Neural crest cell (in vitro differentiated cells): ENCODE measurements at regions not wholly inside any gene's neighbourhood (a gene's known extent, or its start where the extent isn't known, plus 50 kb on each side); places are given as distances from the start of the nearest gene placed in this dataset.

Experiments used
- DNase-seq: peaks from one replicate; pipeline ENCODE4 v3.0.0; 2021; ENCODE audit warnings: low read depth, mixed read lengths, low spot score
- H3K27ac Mint-ChIP-seq: one replicate; pipeline ENCODE4 v1.8.0; 2021; ENCODE audit warnings: mild to moderate bottlenecking, mixed read lengths; ENCODE audit not compliant: unreplicated experiment
- H3K27me3 Mint-ChIP-seq: 2 replicates; pipeline ENCODE4 v1.8.0; 2021; ENCODE audit warnings: low read depth, mild to moderate bottlenecking, mixed read lengths
- H3K36me3 Mint-ChIP-seq: 2 replicates; pipeline ENCODE4 v1.8.0; 2021; ENCODE audit warnings: low read depth, mild to moderate bottlenecking, mixed read lengths
- H3K4me1 Mint-ChIP-seq: 2 replicates; pipeline ENCODE4 v1.8.0; 2021; ENCODE audit warnings: mixed read lengths
- H3K4me3 Mint-ChIP-seq: one replicate; pipeline ENCODE4 v1.8.0; 2021; ENCODE audit warnings: mild to moderate bottlenecking, mixed read lengths
- H3K9me3 Mint-ChIP-seq: 2 replicates; pipeline ENCODE4 v1.8.0; 2021; ENCODE audit warnings: mixed read lengths
- CTCF ChIP-seq: fragments of 200-600 bp; sonication (generic); conservative IDR thresholded peaks from 2 replicates; pipeline ENCODE4 v1.5.0; 2021; ENCODE audit warnings: antibody characterized with exemption, mild to moderate bottlenecking

- Mint-ChIP-seq H3K4me3 (no peak overlapping the region), H3K27ac (no peak overlapping the region), H3K36me3 (no peaks in the 10 kb centered on the region), H3K9me3 (no peaks in the 10 kb centered on the region), H3K4me1 (peaks cover 10% of the 10 kb centered on the region), H3K27me3 (no peaks in the 10 kb centered on the region)
- no peak for DNase-seq
- TF ChIP-seq CTCF: no peak
These were observed 769.0 kb upstream of the COBL start for GRCh38 chr7:52085610-52086009.

- Mint-ChIP-seq H3K4me1 (no peaks in the 10 kb centered on the region), H3K9me3 (no peaks in the 10 kb centered on the region), H3K27ac (no peak overlapping the region), H3K4me3 (no peak overlapping the region), H3K36me3 (no peaks in the 10 kb centered on the region), H3K27me3 (no peaks in the 10 kb centered on the region)
- no peak for TF ChIP-seq CTCF
- DNase-seq: no peak
These were observed 763.9 kb upstream of the COBL start for GRCh38 chr7:52080493-52080892.

- Mint-ChIP-seq H3K36me3 (no peaks in the 10 kb centered on the region), H3K9me3 (peaks cover 4% of the 10 kb centered on the region), H3K27me3 (no peaks in the 10 kb centered on the region), H3K4me3 (no peak overlapping the region), H3K4me1 (peaks cover 6% of the 10 kb centered on the region), H3K27ac (no peak overlapping the region)
- no peak for TF ChIP-seq CTCF
- no peak for DNase-seq
These were observed 763.1 kb upstream of the COBL start for GRCh38 chr7:52079726-52080125.

- Mint-ChIP-seq H3K27ac (no peak overlapping the region), H3K27me3 (no peaks in the 10 kb centered on the region), H3K4me1 (peaks cover 17% of the 10 kb centered on the region), H3K36me3 (no peaks in the 10 kb centered on the region), H3K9me3 (peaks cover 4% of the 10 kb centered on the region), H3K4me3 (no peak overlapping the region)
- DNase-seq: no peak
- TF ChIP-seq CTCF: no peak
These were observed 761.0 kb upstream of the COBL start for GRCh38 chr7:52077571-52077970.

GRCh38 chr7:52074912-52075311 is 758.3 kb upstream of the COBL start:
- Mint-ChIP-seq H3K27me3 (no peaks in the 10 kb centered on the region), H3K4me1 (peaks cover 17% of the 10 kb centered on the region), H3K9me3 (peaks cover 4% of the 10 kb centered on the region), H3K27ac (no peak overlapping the region), H3K36me3 (no peaks in the 10 kb centered on the region), H3K4me3 (no peak overlapping the region)
- DNase-seq: no peak
- TF ChIP-seq CTCF: no peak

GRCh38 chr7:52074071-52074470 is 757.5 kb upstream of the COBL start:
- no peak for TF ChIP-seq CTCF

More at GRCh38 chr7:52074071-52074470, 757.5 kb upstream of the COBL start:
- H3K27ac Mint-ChIP-seq: no peak overlapping the region
- H3K27me3 Mint-ChIP-seq: no peaks in the 10 kb centered on the region
- no peaks in the 10 kb centered on the region for H3K36me3 Mint-ChIP-seq
- peaks cover 4% of the 10 kb centered on the region for H3K9me3 Mint-ChIP-seq
- H3K4me1 Mint-ChIP-seq: peaks cover 17% of the 10 kb centered on the region
- DNase-seq: no peak
- no peak overlapping the region for H3K4me3 Mint-ChIP-seq
